Hepatocyte (in vitro differentiated cells): ENCODE measurements at regions not wholly inside any gene's neighbourhood (a gene's known extent, or its start where the extent isn't known, plus 50 kb on each side); places are given as distances from the start of the nearest gene placed in this dataset.

ENCODE experiments used
- DNase-seq: peaks from one replicate; pipeline ENCODE4 v3.0.0-alpha.2; 2016; ENCODE audit warnings: low spot score
- H2AFZ ChIP-seq: fragments of 200-600 bp; sonication (generic); 2 replicates; pipeline ENCODE4 v1.6.0; 2016; ENCODE audit warnings: antibody characterized with exemption, mild to moderate bottlenecking
- H3K27ac ChIP-seq: fragments of 200-600 bp; sonication (generic); 2 replicates; pipeline ENCODE4 v1.5.1; 2016; ENCODE audit warnings: mild to moderate bottlenecking
- H3K27me3 ChIP-seq: fragments of 200-600 bp; sonication (generic); 2 replicates; pipeline ENCODE4 v1.6.1; 2016
- H3K36me3 ChIP-seq: fragments of 200-600 bp; sonication (generic); replicated peaks from 2 replicates; pipeline ENCODE4 v1.5.1; 2016; ENCODE audit warnings: low read depth; ENCODE audit not compliant: insufficient read depth
- H3K4me1 ChIP-seq: fragments of 200-600 bp; sonication (generic); 2 replicates; pipeline ENCODE4 v1.5.1; 2016; ENCODE audit warnings: mild to moderate bottlenecking, moderate library complexity; ENCODE audit not compliant: insufficient read depth
- H3K4me2 ChIP-seq: fragments of 200-600 bp; sonication (generic); 2 replicates; pipeline ENCODE4 v1.6.0; 2016
- H3K4me3 ChIP-seq: fragments of 200-600 bp; sonication (generic); 2 replicates; pipeline ENCODE4 v1.5.1; 2016; ENCODE audit warnings: mild to moderate bottlenecking
- H3K79me2 ChIP-seq: fragments of 200-600 bp; sonication (generic); 2 replicates; pipeline ENCODE4 v1.6.0; 2017; ENCODE audit warnings: mild to moderate bottlenecking
- H3K9me2 ChIP-seq: fragments of 200-600 bp; sonication (generic); replicated peaks from 2 replicates; pipeline ENCODE4 v1.6.0; 2017; ENCODE audit warnings: mild to moderate bottlenecking; ENCODE audit not compliant: insufficient read depth
- H3K9me3 ChIP-seq: fragments of 200-600 bp; sonication (generic); 2 replicates; pipeline ENCODE4 v1.5.1; 2016; ENCODE audit warnings: low read depth, mild to moderate bottlenecking
- H4K20me1 ChIP-seq: fragments of 200-600 bp; sonication (generic); 2 replicates; pipeline ENCODE4 v1.6.0; 2016; ENCODE audit warnings: mild to moderate bottlenecking; ENCODE audit not compliant: insufficient read depth, poor library complexity, severe bottlenecking
- CTCF ChIP-seq: fragments of 200-600 bp; sonication (generic); IDR thresholded peaks from 2 replicates; pipeline ENCODE4 v1.5.1; 2016; ENCODE audit warnings: antibody characterized with exemption, mild to moderate bottlenecking; ENCODE audit not compliant: poor library complexity
- EZH2 ChIP-seq: fragments of 200-600 bp; sonication (generic); IDR thresholded peaks from 2 replicates; pipeline ENCODE4 v1.6.1; 2016; ENCODE audit warnings: antibody characterized with exemption, mild to moderate bottlenecking, borderline replicate concordance
- EZH2phosphoT487 ChIP-seq: fragments of 200-600 bp; sonication (generic); IDR thresholded peaks from one replicate; pipeline ENCODE4 v1.6.1; 2018; ENCODE audit warnings: antibody characterized with exemption, mild to moderate bottlenecking, low read depth, moderate library complexity; ENCODE audit not compliant: unreplicated experiment, severe bottlenecking
- WGBS: methylation state at CpG from one replicate; pipeline ENCODE4 v1.1.6; 2016; ENCODE audit warnings: low lambda C conversion rate; ENCODE audit errors: missing lambda C conversion rate; 5-methylcytosine and 5-hydroxymethylcytosine counted together

GRCh38 chr5:54769746-54770145, 215.6 kb downstream of the ESM1 start:
- H3K4me3 ChIP-seq: no peak overlapping the region
- no peak for DNase-seq
- H3K27ac ChIP-seq: no peak overlapping the region
- WGBS: 95% methylated on average over 1 of the region's 1 CpG
- H3K9me2 ChIP-seq: no peaks in the 10 kb centered on the region
- H2AFZ ChIP-seq: no peak overlapping the region
- TF ChIP-seq CTCF (no peak), EZH2phosphoT487 (no peak), EZH2 (no peak)
- no peaks in the 10 kb centered on the region for H3K4me1 ChIP-seq
- H3K27me3 ChIP-seq: no peaks in the 10 kb centered on the region
- no peaks in the 10 kb centered on the region for H3K79me2 ChIP-seq
- H3K36me3 ChIP-seq: no peaks in the 10 kb centered on the region
- H3K9me3 ChIP-seq: no peaks in the 10 kb centered on the region
- no peaks in the 10 kb centered on the region for H4K20me1 ChIP-seq
- H3K4me2 ChIP-seq: no peak overlapping the region

GRCh38 chr5:54769072-54769471, 216.3 kb downstream of the ESM1 start:
- Histone ChIP-seq H4K20me1 (no peaks in the 10 kb centered on the region), H2AFZ (no peak overlapping the region), H3K4me2 (no peak overlapping the region), H3K27me3 (no peaks in the 10 kb centered on the region), H3K9me2 (no peaks in the 10 kb centered on the region), H3K79me2 (no peaks in the 10 kb centered on the region), H3K36me3 (no peaks in the 10 kb centered on the region), H3K9me3 (no peaks in the 10 kb centered on the region), H3K4me1 (no peaks in the 10 kb centered on the region), H3K27ac (no peak overlapping the region), H3K4me3 (no peak overlapping the region)
- 78% methylated on average over 6 of the region's 6 CpGs for WGBS
- TF ChIP-seq EZH2 (no peak), CTCF (peak; percentile 11), EZH2phosphoT487 (no peak)
- DNase-seq: no peak

GRCh38 chr5:54766748-54767147, 218.6 kb downstream of the ESM1 start:
- Histone ChIP-seq H3K36me3 (no peaks in the 10 kb centered on the region), H4K20me1 (no peaks in the 10 kb centered on the region), H3K9me2 (no peaks in the 10 kb centered on the region), H3K27me3 (no peaks in the 10 kb centered on the region), H3K27ac (no peak overlapping the region), H3K79me2 (no peaks in the 10 kb centered on the region), H3K4me3 (no peak overlapping the region), H2AFZ (no peak overlapping the region), H3K4me1 (no peaks in the 10 kb centered on the region), H3K9me3 (no peaks in the 10 kb centered on the region), H3K4me2 (no peak overlapping the region)
- TF ChIP-seq CTCF: no peak
- no peak for TF ChIP-seq EZH2
- no peak for TF ChIP-seq EZH2phosphoT487
- WGBS: 95% methylated on average over 1 of the region's 1 CpG
- no peak for DNase-seq
